ENCODE measurements at regions not wholly inside any gene's neighbourhood (a gene's known extent, or its start where the extent isn't known, plus 50 kb on each side); places are given as distances from the start of the nearest gene placed in this dataset.

DNA sequence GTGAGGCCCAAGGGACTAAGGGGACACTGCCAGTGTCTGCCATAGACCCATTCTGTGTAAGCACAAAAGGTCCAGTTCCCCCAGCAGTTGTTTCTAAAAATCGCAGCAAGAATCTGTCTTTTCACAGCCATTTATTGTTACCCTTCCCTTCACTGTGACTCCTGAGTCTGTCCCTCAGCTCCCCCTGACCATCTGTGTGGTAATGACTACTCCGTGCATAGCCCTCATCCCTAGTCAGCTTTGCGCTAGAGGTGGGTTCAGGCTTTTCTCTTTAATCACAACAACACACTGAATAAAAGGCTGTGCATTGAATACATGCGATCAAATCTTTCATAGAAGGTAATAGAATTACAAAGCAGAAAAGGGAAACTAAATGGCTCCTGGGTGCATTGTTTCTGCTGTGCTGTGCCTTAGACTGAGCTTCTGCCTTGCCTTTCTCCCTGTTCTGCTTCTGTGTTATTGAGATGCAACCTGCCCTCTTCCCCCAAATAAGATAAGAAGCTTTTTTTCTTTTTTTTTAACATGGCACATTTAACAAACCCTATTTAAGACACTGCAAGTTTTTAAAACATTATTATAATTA is 836.0 kb upstream of the CDH2 start:
- no peak for DNase-seq (ENCODE audit: low spot score)
- FAIRE-seq: no peak

DNA sequence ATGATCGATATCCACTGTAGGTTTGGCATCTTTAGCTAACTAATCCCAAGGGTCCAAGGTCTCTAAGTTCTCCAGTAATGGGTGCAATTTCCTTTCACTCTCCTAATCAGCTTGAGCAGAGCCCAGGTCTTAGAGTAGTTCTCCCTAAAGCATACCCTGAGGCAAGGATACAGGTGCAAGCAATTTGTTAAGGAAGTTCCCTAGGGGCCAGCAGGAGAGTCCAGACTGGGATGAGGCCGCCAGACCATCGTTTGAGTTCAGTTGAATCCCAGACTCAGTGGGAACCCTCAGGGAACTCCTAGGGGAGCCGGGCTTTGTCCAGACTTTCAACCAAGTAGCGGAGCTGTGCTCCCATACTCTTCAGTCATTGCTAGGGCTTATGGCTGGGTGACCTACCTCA is 835.4 kb upstream of the CDH2 start:
- FAIRE-seq (no peak), DNase-seq (ENCODE audit: low spot score) (no peak)

DNA sequence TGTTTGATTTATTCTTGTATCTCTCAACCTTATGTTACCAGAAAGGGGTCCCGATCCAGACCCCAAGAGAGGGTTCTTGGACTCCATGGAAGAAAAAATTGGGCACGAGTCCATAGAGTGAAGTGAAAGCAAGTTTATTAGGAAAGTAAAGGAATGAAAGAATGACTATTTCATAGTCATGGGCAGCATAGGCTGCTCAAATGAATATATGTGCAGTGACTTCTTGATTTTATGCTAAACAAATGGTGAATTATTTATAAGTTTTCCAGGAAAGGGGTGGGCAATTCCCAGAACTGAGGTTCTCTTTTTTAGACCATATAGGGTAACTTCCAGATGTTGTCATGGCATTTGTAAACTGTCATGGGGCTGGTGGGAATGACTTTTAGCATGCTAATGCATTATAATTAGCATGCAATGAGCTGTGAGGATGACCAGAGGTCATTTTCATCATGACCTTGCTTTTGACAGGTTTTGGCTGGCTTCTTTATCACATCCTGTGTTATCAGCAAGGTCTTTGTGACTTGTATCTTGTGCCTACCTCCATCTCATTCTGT is 832.4 kb upstream of the CDH2 start:
- DNase-seq (ENCODE audit: low spot score) (no peak), FAIRE-seq (no peak)

DNA sequence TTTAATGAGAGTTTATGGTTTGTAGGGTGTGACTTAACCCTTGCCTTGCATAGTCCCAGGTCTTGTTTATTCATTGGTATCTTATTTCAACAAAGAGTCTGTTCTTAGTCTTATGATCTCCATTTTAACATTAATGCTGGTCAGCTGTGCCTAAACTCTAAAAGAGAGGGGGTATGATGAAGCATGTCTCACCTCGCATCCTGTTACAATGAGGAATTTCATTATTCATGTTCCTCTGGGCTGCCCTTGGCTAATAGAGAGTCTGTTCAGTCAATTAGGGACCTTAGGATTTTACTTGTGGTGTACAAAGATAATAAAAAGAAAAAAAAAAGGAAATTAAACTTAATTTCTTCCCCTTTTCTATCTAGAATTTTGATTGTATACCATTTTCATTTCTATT is 831.9 kb upstream of the CDH2 start:
- FAIRE-seq: no peak
- no peak for DNase-seq (ENCODE audit: low spot score)

DNA sequence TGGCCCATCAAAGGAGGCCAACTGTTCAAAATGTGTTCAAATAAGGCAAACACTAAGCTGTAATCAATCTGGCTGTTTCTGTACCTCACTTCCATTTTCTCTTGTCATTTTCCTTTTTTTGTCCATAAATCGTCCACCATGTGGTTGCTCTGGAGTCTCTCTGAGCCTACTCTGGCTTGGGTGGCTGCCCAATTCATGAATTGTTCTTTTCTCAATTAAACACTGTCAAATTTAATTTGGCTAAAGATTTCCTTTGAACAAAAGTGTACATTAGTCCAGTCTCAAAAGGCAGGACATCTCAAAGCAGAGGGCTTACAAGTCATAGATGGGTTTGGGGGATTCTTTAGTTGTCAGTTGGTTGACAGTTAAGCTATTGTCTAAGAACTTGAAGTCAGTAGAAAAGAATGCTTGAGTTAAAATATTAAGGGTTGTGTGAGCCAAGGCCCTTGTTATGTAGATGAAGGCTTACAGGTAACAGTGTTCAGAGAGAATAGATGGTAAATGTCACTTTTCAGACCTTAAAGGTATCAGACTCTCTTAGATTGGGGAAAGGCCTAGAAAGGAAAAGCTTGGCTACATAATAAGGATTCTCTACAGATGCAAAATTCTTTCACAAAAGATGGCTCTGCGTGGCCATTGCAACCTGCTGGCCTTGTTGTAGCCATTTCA is 831.2 kb upstream of the CDH2 start:
- FAIRE-seq (no peak), DNase-seq (ENCODE audit: low spot score) (no peak)

DNA sequence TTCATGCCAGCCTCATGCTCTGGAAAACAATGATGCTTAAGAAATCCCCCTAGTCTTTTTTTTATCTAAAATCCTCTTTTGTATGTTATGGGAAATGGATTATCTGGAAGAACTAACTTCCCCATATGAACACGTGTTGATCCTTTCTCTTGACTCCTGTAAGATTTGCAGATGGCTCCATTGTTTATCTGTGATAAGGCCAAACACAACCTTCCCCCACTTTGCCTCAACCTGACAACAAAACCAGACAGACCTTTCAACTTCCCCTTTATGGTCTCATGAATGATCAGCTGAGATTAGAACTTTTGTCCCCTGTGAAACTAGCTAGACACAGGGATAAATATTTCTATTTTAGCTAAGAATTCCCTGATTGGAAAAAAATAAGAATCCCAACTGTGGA is 828.0 kb upstream of the CDH2 start:
- FAIRE-seq: no peak
- no peak for DNase-seq (ENCODE audit: low spot score)

DNA sequence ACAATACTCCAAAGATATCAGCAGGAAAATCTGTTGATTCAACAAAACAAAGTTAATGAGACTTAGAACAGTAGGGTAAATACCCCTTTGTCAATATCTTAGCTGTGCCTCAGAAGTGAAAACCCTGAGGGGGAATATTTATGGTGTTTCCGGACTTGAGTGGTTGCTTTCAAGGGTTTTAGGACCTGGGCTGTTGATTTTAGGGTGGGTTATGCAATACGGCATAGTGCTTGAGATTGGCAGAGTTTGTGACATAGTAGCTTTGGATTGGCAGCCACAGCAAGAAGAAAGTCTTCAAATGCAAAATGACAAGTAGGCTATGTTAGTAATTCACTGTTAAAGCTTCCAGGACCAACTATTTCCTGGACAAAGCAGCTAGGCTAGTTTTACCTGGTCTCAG is 826.3 kb upstream of the CDH2 start:
- FAIRE-seq (no peak), DNase-seq (ENCODE audit: low spot score) (no peak)

DNA sequence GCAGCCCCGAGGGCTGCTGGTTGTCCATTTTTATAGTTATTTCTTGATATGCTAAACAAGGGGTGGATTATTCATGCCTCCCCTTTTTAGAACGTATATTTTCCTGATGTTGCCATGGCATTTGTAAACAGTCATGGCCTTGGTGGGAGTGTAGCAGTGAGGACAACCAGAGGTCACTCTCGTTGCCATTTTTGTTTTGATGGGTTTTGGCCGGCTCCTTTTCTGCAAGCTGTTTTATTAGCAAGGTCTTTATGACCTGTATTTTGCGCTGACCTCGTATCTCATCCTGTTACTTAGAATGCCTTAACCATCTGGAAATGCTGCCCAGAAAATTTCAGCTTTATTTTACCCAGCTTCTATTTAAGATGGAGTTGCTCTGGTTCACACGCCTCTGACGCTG is 825.8 kb upstream of the CDH2 start:
- DNase-seq (ENCODE audit: low spot score): no peak
- no peak for FAIRE-seq

DNA sequence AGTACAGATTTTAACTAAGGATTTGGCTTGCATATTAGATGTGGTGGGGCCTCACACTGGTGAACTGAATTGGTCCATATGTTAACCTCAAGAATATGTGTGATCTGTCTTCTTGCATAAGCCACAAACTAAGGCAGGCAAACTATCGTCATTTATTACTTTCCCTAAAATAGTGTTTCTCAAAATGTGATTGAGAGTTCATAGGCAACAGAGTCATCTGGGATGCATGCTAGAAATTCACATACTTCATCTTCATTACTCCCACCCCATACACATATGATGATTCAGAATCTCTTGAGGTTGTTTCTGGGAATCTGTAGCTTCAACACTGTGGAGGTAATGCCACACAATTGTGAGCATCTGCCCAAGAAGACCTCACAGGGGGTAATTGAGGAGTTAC is 822.8 kb upstream of the CDH2 start:
- DNase-seq (ENCODE audit: low spot score) (no peak), FAIRE-seq (no peak)

DNA sequence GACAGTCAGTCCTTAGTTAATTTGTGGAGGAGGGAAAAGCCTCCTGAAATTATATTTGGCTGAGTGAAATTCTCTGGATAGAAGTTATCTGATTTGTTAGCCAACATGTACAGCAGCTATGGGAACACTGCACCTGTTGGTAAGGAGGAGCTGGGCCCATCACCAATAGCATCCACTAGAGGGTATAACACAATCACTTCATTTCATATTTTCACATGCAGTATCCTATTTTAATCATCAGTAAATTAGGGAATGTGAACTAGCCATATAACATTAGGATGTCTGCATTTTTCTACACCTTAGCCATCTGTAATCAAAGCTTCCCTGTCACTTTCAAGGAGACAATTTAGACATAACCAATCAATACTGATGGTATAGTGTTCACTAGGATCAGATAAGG is 818.4 kb upstream of the CDH2 start:
- FAIRE-seq: no peak
- no peak for DNase-seq (ENCODE audit: low spot score)

DNA sequence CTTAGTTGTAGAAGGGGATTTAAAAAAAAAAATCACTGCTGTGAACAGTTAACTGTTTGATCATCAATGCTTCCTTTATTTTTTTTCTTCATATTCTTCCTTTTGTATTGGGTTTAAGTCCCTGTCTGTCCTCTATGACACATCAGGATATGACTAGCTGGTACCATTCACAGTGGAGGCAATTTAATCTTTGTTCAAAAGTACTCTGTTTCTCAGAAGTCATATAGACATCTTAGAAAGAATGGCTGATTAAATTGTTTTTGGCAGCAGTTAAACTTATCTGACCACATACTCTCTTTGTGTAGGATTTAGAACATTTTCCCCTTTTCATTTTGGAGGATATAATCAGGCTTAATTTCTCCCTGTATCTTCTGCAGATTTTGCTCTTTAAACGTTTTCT is 807.8 kb upstream of the CDH2 start:
- no peak for DNase-seq (ENCODE audit: low spot score)
- FAIRE-seq: no peak

DNA sequence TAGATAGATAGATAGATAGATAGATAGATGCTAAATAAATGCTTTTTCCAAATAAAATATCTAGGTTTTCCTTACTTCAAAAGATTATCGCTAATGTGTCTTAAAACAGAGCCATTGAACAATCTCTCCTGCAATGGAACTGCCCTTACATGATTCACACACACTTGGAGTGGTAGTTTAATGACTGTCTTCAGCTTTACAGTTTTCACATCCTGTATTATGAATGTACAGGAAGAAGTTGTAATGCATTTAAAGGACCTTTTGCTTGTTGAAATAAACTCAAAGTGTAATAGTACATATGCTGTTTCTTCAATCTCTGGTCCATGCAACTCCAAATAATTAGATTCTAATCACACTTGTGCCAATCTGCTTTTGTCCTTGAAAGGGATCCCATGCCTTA is 797.6 kb upstream of the CDH2 start:
- DNase-seq (ENCODE audit: low spot score): no peak
- no peak for FAIRE-seq

DNA sequence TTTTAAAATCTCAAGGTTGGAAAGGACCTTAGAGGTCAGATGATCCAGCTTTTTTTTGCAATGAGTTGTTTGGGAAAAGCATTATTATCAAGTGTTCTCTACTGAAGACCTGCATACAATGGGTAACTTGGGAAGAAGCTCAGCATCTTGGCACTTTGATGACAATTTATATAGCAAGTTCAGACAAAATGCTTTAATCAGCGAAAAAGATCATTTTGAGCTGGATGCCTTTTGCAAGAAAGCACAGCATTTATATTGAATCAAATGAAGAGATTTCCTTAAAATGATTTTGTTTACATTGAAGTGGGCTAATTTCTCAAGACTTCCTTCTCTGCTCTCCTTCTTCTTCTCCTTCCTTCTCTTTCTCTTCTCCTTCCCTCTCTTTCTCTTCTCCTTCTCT is 796.4 kb upstream of the CDH2 start:
- DNase-seq (ENCODE audit: low spot score): no peak
- no peak for FAIRE-seq

DNA sequence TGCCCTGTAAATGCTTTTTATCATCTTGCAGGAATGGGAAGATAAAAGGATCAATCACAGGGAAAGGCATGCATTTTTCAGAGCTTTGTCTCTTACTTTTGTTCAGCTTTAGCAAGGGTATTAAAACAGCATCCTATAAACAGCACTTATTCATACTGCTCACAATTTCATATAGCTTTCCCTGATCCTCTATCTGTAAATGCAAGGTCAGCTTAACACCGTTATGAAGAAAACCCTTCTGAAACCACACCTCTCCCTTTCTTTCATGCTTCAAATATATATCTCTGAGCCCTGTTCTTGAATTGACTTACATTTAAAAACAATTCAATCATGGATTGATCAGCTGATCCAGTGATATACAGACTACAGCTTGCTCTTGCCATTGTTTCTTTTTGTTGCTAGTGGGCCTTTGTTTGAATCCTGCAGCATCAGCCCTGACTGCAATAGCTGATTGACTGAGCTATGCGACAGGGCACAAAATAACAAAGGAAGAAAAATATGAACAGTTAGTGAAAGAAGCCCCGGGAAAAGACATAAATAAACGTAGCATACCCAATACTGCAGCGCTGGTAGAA is 795.5 kb upstream of the CDH2 start:
- no peak for FAIRE-seq
- no peak for DNase-seq (ENCODE audit: low spot score)

DNA sequence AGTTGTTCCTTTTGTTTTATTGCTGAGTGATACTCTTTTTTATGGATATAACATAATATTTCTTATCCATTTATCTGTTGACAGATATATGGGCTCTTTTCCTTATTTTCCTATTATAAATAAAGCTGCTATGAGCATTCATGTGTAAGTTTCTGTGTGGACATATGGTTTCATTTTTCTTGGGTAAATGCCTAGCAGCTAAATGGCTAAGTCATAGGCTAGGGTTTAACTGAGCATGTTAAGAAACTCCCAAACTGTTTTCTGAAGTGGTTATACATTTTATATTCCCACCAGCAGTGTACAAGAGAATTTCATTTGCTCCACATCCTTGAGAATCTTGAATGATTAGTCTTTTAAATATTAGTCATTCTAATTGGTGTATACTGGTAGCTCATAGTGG is 786.6 kb upstream of the CDH2 start:
- no peak for DNase-seq (ENCODE audit: low spot score)
- no peak for FAIRE-seq

DNA sequence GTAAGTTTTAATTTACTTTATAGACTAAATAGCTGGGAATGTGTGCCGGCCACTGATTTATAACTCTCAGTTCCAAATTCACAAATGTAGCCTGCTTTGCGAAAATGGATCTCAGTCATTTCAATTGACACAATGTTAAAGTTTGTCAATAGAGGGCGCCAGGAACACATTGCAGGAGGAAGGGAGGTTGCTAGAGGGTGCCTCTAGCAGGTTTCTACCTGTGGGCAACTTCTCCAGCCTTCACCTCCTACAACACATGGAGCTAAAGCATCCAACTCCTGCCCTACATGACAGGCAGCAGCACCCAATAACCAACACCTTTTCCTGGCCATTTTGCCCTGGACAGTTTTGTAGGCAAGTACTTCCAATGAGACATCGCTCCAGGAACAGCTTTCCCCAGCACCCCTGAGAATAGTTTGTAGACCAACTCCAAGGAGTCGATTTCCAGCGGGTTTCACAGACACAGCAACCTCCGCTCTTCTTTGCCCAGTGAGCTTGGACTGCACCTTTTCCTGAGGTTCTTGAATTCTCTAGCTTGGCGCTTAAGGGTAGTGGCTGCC is 784.8 kb upstream of the CDH2 start:
- DNase-seq (ENCODE audit: low spot score) (peak; percentile 2), FAIRE-seq (no peak)

DNA sequence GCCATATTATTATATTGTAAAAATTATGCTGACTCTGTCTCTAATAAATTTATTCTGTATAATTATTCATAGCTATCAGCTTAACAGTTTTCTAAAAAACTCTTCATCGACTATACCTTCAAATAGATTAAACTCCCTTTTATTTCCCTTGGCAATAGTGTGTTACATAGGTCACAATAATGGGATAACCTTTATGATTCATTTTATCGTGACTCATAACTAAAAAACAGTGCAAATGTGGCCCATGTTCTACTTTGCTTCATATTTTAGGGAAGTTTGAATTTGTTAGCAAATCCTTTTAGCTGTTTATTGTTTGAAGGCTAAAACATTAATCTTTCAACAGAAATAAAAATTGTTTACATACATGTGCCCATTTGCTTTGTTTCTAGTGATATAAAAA is 783.2 kb upstream of the CDH2 start:
- FAIRE-seq: no peak
- DNase-seq (ENCODE audit: low spot score): no peak

DNA sequence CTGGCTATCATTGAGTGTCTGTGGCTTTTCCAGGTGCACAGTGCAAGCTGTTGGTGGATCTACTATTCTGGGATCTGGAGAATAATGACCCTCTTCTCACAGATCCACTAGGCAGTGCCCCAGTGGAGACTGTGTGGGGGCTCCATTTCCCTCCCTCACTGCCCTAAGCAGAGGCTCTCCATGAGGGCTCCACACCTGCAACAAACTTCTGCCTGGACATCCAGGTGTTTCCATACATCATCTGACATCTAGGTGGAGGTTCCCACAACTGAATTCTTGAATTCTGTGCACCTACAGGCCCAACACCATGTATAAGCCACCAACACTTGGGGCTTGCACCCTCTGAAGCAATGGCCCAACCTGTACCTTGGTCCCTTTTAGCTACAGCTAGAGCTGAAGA is 775.4 kb upstream of the CDH2 start:
- DNase-seq (ENCODE audit: low spot score) (no peak), FAIRE-seq (no peak)

DNA sequence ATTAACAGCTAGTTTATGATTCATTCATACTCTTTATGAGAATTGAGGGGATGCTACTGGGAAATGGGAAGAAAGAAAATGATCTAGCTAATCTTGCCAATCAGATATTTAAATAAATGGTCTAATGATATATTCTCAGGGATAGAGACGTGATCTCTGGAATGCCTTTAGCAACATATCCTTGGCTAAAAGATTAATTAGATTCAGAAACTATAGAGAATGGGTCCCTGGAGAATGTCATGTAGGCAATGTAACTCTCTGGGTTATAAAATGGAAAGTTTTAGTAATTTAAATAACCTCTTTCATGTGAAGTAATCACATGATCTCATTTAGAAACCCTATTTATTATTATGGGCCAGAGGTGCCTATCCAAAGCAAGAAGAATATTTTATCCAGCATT is 771.0 kb upstream of the CDH2 start:
- no peak for DNase-seq (ENCODE audit: low spot score)
- no peak for FAIRE-seq

DNA sequence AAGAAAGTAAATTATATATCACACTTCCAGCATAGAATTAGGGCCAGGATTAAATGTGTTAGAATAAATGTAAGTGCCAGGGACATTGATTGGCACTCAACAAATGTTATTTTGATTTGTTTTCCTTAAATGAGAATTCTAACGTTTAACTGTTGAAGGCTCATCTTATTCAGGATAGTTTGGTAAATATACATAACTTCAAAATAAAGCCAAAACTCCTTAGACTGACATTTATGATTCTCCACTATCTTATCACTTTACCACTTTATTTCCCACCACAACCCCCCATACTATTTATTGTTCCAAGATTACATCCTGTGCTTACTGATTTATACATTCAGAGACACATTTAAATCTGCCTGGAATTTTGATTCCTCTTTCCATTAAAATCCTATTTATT is 769.5 kb upstream of the CDH2 start:
- FAIRE-seq: no peak
- no peak for DNase-seq (ENCODE audit: low spot score)

DNA sequence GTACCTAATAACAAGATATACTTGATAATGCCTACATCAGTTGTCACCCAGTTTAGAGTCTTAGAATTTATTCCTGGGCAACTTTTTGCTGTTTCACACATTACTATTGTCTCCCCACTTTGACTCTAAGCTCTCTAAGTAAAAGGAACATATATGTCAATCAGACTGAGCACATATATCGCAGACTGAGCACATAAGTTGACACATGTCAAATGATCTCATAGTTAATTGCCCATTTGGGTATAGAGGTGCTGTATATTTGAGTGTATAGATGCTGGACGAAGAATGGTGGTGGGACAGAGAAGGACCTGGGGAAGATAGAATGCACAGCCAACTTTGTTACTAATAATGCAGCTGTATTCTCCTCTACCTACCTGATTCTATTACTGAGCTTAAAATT is 746.0 kb upstream of the CDH2 start:
- DNase-seq (ENCODE audit: low spot score) (no peak), FAIRE-seq (no peak)

DNA sequence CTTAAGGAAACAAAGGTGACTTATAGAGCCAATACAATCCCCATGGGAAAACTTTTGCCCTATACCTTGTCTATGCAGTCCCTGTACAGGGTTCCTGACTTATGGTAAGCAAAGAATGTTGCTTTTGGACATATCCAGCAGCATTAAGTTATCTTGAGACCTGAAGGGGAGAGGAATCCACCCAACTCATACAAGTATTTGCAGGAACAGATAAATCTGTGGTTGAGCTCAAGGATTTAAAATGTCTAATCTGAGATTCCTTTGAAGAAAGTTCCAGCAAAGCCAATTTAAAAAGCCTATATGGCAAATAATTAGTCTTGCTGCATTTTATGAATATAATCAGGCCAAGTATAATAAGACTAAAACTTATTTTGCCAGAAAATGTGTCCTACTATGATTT is 739.5 kb upstream of the CDH2 start:
- FAIRE-seq (no peak), DNase-seq (ENCODE audit: low spot score) (no peak)

DNA sequence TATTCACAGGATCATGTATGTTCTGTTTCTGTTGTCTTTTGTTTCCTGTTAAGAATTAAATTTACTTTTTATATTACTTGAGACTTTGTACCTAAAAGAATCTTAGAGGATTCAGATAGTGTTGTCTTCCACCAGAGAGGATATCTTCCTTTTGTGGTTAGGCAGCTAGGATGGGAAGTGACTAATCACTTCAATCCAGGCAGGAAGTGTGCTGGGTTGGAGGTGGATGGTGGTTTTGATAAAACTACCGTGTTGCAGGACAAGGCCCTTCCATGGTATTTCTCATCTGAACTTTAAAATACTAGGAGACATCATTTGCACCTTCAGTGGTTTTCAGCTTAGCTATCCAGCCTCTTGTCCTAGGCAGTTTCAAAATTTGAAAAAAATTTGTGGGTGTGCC is 728.6 kb upstream of the CDH2 start:
- DNase-seq (ENCODE audit: low spot score) (no peak), FAIRE-seq (no peak)

Data from urothelium cell line (cell line).